Activated naive CD8-positive, alpha-beta T cell treated with anti-CD3 and anti-CD28 coated beads, Interleukin-2, amount 50 U/mL, for 24 hours (primary cell): ENCODE measurements at regions not wholly inside any gene's neighbourhood (a gene's known extent, or its start where the extent isn't known, plus 50 kb on each side); places are given as distances from the start of the nearest gene placed in this dataset.
"Not testable (repeated sequence)": the region's sequence is repeated elsewhere in the genome, so short reads cannot be mapped to it uniquely, and the experiment has no call there.

Source experiments
- ATAC-seq: fragments of 150-1000 bp; cut with Tn5 transposase; one replicate; pipeline ENCODE4 v1.10.0; 2021
- DNase-seq: peaks from one replicate; pipeline ENCODE4 v3.0.0; 2021
- H3K27ac Mint-ChIP-seq: one replicate; pipeline ENCODE4 v1.8.0; 2021; ENCODE audit warnings: mild to moderate bottlenecking, mixed read lengths
- H3K27me3 Mint-ChIP-seq: one replicate; pipeline ENCODE4 v1.8.0; 2021; ENCODE audit warnings: mixed read lengths
- H3K36me3 Mint-ChIP-seq: one replicate; pipeline ENCODE4 v1.8.0; 2021; ENCODE audit warnings: low read depth, mixed read lengths
- H3K4me1 Mint-ChIP-seq: one replicate; pipeline ENCODE4 v1.8.0; 2021; ENCODE audit warnings: mixed read lengths
- H3K4me3 Mint-ChIP-seq: one replicate; pipeline ENCODE4 v1.8.0; 2021; ENCODE audit warnings: mild to moderate bottlenecking, moderate library complexity, mixed read lengths
- H3K9me3 Mint-ChIP-seq: one replicate; pipeline ENCODE4 v1.8.0; 2021; ENCODE audit warnings: mixed read lengths

- no peak for DNase-seq
- Mint-ChIP-seq H3K27me3 (no peaks in the 10 kb centered on the region), H3K9me3 (no peaks in the 10 kb centered on the region), H3K36me3 (no peaks in the 10 kb centered on the region), H3K4me3 (no peak overlapping the region), H3K27ac (no peak overlapping the region), H3K4me1 (peaks cover 57% of the 10 kb centered on the region)
- no peak for ATAC-seq
Observed at GRCh38 chr17:77329741-77330531, 189.2 kb downstream of the SEC14L1 start.

- DNase-seq: no peak
- ATAC-seq: no peak
- no peaks in the 10 kb centered on the region for H3K27me3 Mint-ChIP-seq
- no peaks in the 10 kb centered on the region for H3K9me3 Mint-ChIP-seq
- no peak overlapping the region for H3K4me3 Mint-ChIP-seq
- no peaks in the 10 kb centered on the region for H3K36me3 Mint-ChIP-seq
- no peak overlapping the region for H3K27ac Mint-ChIP-seq
- H3K4me1 Mint-ChIP-seq: peaks cover 50% of the 10 kb centered on the region
Observed at GRCh38 chr17:77330602-77331081, 189.9 kb downstream of the SEC14L1 start.

GRCh38 chr17:77331301-77331864, 190.6 kb downstream of the SEC14L1 start:
- peak overlapping the region; percentile 72 for H3K4me3 Mint-ChIP-seq
- H3K4me1 Mint-ChIP-seq: peaks cover 43% of the 10 kb centered on the region
- no peaks in the 10 kb centered on the region for H3K27me3 Mint-ChIP-seq
- no peaks in the 10 kb centered on the region for H3K9me3 Mint-ChIP-seq
- ATAC-seq (peak; percentile 79), DNase-seq (peak; percentile 98)
- H3K27ac Mint-ChIP-seq: peak overlapping the region; percentile 95
- H3K36me3 Mint-ChIP-seq: no peaks in the 10 kb centered on the region

- peaks cover 3% of the 10 kb centered on the region for H3K9me3 Mint-ChIP-seq
- H3K27me3 Mint-ChIP-seq: no peaks in the 10 kb centered on the region
- peak; percentile 54 for ATAC-seq
- peaks cover 40% of the 10 kb centered on the region for H3K4me1 Mint-ChIP-seq
- peak overlapping the region; percentile 95 for H3K27ac Mint-ChIP-seq
- H3K36me3 Mint-ChIP-seq: no peaks in the 10 kb centered on the region
- H3K4me3 Mint-ChIP-seq: peak overlapping the region; percentile 72
- no peak for DNase-seq
Observed at GRCh38 chr17:77332034-77332971, 191.5 kb downstream of the SEC14L1 start.

GRCh38 chr17:77332981-77333685, 192.4 kb downstream of the SEC14L1 start:
- peak overlapping the region; percentile 95 for H3K27ac Mint-ChIP-seq
- ATAC-seq: peak; percentile 75
- peaks cover 8% of the 10 kb centered on the region for H3K9me3 Mint-ChIP-seq
- H3K36me3 Mint-ChIP-seq: no peaks in the 10 kb centered on the region
- peak; percentile 50 for DNase-seq
- H3K27me3 Mint-ChIP-seq: no peaks in the 10 kb centered on the region
- H3K4me3 Mint-ChIP-seq: peak overlapping the region; percentile 72
- H3K4me1 Mint-ChIP-seq: peaks cover 38% of the 10 kb centered on the region

GRCh38 chr17:77337150-77337549, 196.4 kb downstream of the SEC14L1 start:
- Mint-ChIP-seq H3K27ac (no peak overlapping the region), H3K4me3 (no peak overlapping the region), H3K27me3 (no peaks in the 10 kb centered on the region), H3K9me3 (peaks cover 8% of the 10 kb centered on the region), H3K4me1 (peaks cover 43% of the 10 kb centered on the region), H3K36me3 (no peaks in the 10 kb centered on the region)
- DNase-seq (no peak), ATAC-seq (no peak)

- peak overlapping the region; percentile 47 for H3K4me3 Mint-ChIP-seq
Observed at GRCh38 chr17:77341069-77341541, 200.3 kb downstream of the SEC14L1 start.

GRCh38 chr17:77342656-77342990, 201.9 kb downstream of the SEC14L1 start:
- H3K36me3 Mint-ChIP-seq, ATAC-seq, H3K9me3 Mint-ChIP-seq, H3K27me3 Mint-ChIP-seq: not testable (repeated sequence)
- Mint-ChIP-seq H3K4me3 (peak overlapping the region; percentile 52), H3K27ac (peak overlapping the region; percentile 81), H3K4me1 (peaks cover 46% of the 10 kb centered on the region)
- peak; percentile 7 for DNase-seq

More at GRCh38 chr17:77341069-77341541, 200.3 kb downstream of the SEC14L1 start:
- Mint-ChIP-seq H3K27me3 (no peaks in the 10 kb centered on the region), H3K4me1 (peaks cover 43% of the 10 kb centered on the region), H3K9me3 (peaks cover 8% of the 10 kb centered on the region), H3K27ac (peak overlapping the region; percentile 79), H3K36me3 (no peaks in the 10 kb centered on the region)
- no peak for DNase-seq
- no peak for ATAC-seq

GRCh38 chr17:77343031-77343800, 202.4 kb downstream of the SEC14L1 start:
- Mint-ChIP-seq H3K4me1 (peaks cover 48% of the 10 kb centered on the region), H3K36me3 (no peaks in the 10 kb centered on the region), H3K9me3 (no peaks in the 10 kb centered on the region), H3K4me3 (peak overlapping the region; percentile 52), H3K27ac (peak overlapping the region; percentile 81), H3K27me3 (no peaks in the 10 kb centered on the region)
- peak; percentile 72 for ATAC-seq
- no peak for DNase-seq

GRCh38 chr17:77344038-77344437, 203.3 kb downstream of the SEC14L1 start:
- DNase-seq: no peak
- no peak overlapping the region for H3K27ac Mint-ChIP-seq
- no peaks in the 10 kb centered on the region for H3K9me3 Mint-ChIP-seq
- H3K4me3 Mint-ChIP-seq: no peak overlapping the region
- peaks cover 45% of the 10 kb centered on the region for H3K4me1 Mint-ChIP-seq
- no peak for ATAC-seq
- H3K27me3 Mint-ChIP-seq: no peaks in the 10 kb centered on the region
- no peaks in the 10 kb centered on the region for H3K36me3 Mint-ChIP-seq

- H3K36me3 Mint-ChIP-seq: no peaks in the 10 kb centered on the region
- DNase-seq (no peak), ATAC-seq (no peak)
- no peak overlapping the region for H3K27ac Mint-ChIP-seq
- H3K4me1 Mint-ChIP-seq: peaks cover 44% of the 10 kb centered on the region
- H3K4me3 Mint-ChIP-seq: no peak overlapping the region
- no peaks in the 10 kb centered on the region for H3K27me3 Mint-ChIP-seq
- H3K9me3 Mint-ChIP-seq: no peaks in the 10 kb centered on the region
Observed at GRCh38 chr17:77345260-77345910, 204.6 kb downstream of the SEC14L1 start.

GRCh38 chr17:77346765-77347164, 206.0 kb downstream of the SEC14L1 start:
- Mint-ChIP-seq H3K27ac (no peak overlapping the region), H3K4me3 (no peak overlapping the region), H3K9me3 (no peaks in the 10 kb centered on the region), H3K27me3 (no peaks in the 10 kb centered on the region), H3K36me3 (no peaks in the 10 kb centered on the region), H3K4me1 (peaks cover 37% of the 10 kb centered on the region)
- no peak for ATAC-seq
- DNase-seq: no peak

GRCh38 chr17:77347544-77347943, 206.8 kb downstream of the SEC14L1 start:
- no peak overlapping the region for H3K4me3 Mint-ChIP-seq
- H3K27me3 Mint-ChIP-seq: no peaks in the 10 kb centered on the region
- H3K9me3 Mint-ChIP-seq: no peaks in the 10 kb centered on the region
- no peak for DNase-seq
- no peak for ATAC-seq
- H3K4me1 Mint-ChIP-seq: peaks cover 30% of the 10 kb centered on the region
- no peak overlapping the region for H3K27ac Mint-ChIP-seq
- no peaks in the 10 kb centered on the region for H3K36me3 Mint-ChIP-seq
